ENCODE measurements at regions not wholly inside any gene's neighbourhood (a gene's known extent, or its start where the extent isn't known, plus 50 kb on each side); places are given as distances from the start of the nearest gene placed in this dataset.

- TF ChIP-seq, protein P1, sequence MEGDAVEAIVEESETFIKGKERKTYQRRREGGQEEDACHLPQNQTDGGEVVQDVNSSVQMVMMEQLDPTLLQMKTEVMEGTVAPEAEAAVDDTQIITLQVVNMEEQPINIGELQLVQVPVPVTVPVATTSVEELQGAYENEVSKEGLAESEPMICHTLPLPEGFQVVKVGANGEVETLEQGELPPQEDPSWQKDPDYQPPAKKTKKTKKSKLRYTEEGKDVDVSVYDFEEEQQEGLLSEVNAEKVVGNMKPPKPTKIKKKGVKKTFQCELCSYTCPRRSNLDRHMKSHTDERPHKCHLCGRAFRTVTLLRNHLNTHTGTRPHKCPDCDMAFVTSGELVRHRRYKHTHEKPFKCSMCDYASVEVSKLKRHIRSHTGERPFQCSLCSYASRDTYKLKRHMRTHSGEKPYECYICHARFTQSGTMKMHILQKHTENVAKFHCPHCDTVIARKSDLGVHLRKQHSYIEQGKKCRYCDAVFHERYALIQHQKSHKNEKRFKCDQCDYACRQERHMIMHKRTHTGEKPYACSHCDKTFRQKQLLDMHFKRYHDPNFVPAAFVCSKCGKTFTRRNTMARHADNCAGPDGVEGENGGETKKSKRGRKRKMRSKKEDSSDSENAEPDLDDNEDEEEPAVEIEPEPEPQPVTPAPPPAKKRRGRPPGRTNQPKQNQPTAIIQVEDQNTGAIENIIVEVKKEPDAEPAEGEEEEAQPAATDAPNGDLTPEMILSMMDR (IDR thresholded peaks at IDR 0.05), result no peak
- Histone ChIP-seq H3K79me2 (no peaks in the 10 kb centered on the region), H3K27me3 (ENCODE audit: control insufficient read depth, insufficient read depth, low read length) (no peaks in the 10 kb centered on the region), H3K4me1 (no peaks in the 10 kb centered on the region), H3K27ac (no peak overlapping the region), H3K4me3 (ENCODE audit: low read depth, low read length) (no peak overlapping the region), H3K9ac (no peak overlapping the region), H3K4me2 (ENCODE audit: low read length) (no peak overlapping the region), H3K9me3 (ENCODE audit: control insufficient read depth, low read length) (no peaks in the 10 kb centered on the region), H3K36me3 (ENCODE audit: control insufficient read depth, insufficient read depth, low read length) (no peaks in the 10 kb centered on the region), H2AFZ (no peak overlapping the region)
Observed at GRCh38 chr5:96149021-96149420, 187.4 kb upstream of the ELL2 start.

- no peaks in the 10 kb centered on the region for H3K79me2 ChIP-seq
- no peak overlapping the region for H3K4me2 ChIP-seq (ENCODE audit: low read length)
- no peak overlapping the region for H3K9ac ChIP-seq
- no peaks in the 10 kb centered on the region for H3K9me3 ChIP-seq (ENCODE audit: control insufficient read depth, low read length)
- TF ChIP-seq, protein P1 (IDR thresholded peaks at IDR 0.05), result no peak
- H3K4me3 ChIP-seq (ENCODE audit: low read depth, low read length), result no peak overlapping the region
- H2AFZ ChIP-seq, result no peak overlapping the region
- no peaks in the 10 kb centered on the region for H3K4me1 ChIP-seq
- no peak overlapping the region for H3K27ac ChIP-seq
- no peaks in the 10 kb centered on the region for H3K27me3 ChIP-seq (ENCODE audit: control insufficient read depth, insufficient read depth, low read length)
- H3K36me3 ChIP-seq (ENCODE audit: control insufficient read depth, insufficient read depth, low read length), result no peaks in the 10 kb centered on the region
Observed at GRCh38 chr5:96148376-96148775, 186.7 kb upstream of the ELL2 start.

- no peaks in the 10 kb centered on the region for H3K27me3 ChIP-seq (ENCODE audit: control insufficient read depth, insufficient read depth, low read length)
- no peak overlapping the region for H2AFZ ChIP-seq
- H3K36me3 ChIP-seq (ENCODE audit: control insufficient read depth, insufficient read depth, low read length), result no peaks in the 10 kb centered on the region
- H3K4me3 ChIP-seq (ENCODE audit: low read depth, low read length), result no peak overlapping the region
- H3K27ac ChIP-seq, result no peak overlapping the region
- TF ChIP-seq, protein P1 (IDR thresholded peaks at IDR 0.05), result no peak
- H3K79me2 ChIP-seq, result no peaks in the 10 kb centered on the region
- no peaks in the 10 kb centered on the region for H3K9me3 ChIP-seq (ENCODE audit: control insufficient read depth, low read length)
- H3K4me2 ChIP-seq (ENCODE audit: low read length), result no peak overlapping the region
- no peak overlapping the region for H3K9ac ChIP-seq
- no peaks in the 10 kb centered on the region for H3K4me1 ChIP-seq
Observed at GRCh38 chr5:96147866-96148265, 186.2 kb upstream of the ELL2 start.

DNA sequence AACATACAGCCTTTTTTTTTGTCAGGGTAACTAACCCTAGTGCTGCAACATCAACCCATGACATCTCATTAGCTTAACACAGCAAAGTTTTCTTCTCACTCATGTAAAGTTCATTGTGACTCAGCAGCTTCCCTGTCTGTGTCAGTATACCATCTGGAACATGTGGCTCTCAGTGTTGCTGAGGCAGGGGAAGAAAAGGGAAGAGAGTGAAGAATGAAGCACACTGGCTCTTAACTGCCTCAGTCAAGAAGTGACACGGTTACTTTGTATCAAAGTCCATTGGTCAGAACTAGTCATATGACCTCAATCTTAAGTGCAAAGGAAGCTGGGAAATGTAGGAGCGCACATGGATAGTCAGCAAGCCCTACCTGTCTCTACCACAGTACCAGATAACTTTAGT, 185.0 kb upstream of the ELL2 start:
- H3K9me3 ChIP-seq (ENCODE audit: control insufficient read depth, low read length), result no peaks in the 10 kb centered on the region
- H3K9ac ChIP-seq, result no peak overlapping the region
- TF ChIP-seq, protein P1 (IDR thresholded peaks at IDR 0.05), result no peak
- H3K27me3 ChIP-seq (ENCODE audit: control insufficient read depth, insufficient read depth, low read length), result no peaks in the 10 kb centered on the region
- H2AFZ ChIP-seq, result no peak overlapping the region
- no peak overlapping the region for H3K27ac ChIP-seq
- no peak overlapping the region for H3K4me2 ChIP-seq (ENCODE audit: low read length)
- H3K36me3 ChIP-seq (ENCODE audit: control insufficient read depth, insufficient read depth, low read length), result no peaks in the 10 kb centered on the region
- no peak overlapping the region for H3K4me3 ChIP-seq (ENCODE audit: low read depth, low read length)
- no peaks in the 10 kb centered on the region for H3K4me1 ChIP-seq
- no peaks in the 10 kb centered on the region for H3K79me2 ChIP-seq

DNA sequence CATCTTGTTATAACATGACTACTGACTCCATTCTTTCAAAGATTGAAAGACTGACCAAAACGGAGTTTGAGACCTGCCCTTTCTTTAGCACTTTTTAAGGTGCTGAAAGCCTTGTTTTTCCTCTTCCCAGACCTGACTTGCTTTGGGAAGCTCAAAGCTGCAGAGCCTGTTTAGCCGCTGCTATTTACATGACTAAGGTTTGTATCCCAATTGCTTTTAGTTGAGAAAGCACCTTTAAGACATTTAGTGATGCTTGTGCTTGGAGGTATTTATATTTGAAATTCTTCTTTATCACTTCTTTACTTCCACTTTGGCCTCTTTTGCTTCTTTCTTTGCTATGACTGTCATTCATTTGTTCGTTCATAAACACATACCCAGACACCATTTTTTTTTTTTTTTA, 182.6 kb upstream of the ELL2 start:
- H3K4me1 ChIP-seq, result no peaks in the 10 kb centered on the region
- no peak overlapping the region for H3K9ac ChIP-seq

More for the DNA sequence above, 182.6 kb upstream of the ELL2 start:
- no peak overlapping the region for H3K4me2 ChIP-seq (ENCODE audit: low read length)
- no peak overlapping the region for H2AFZ ChIP-seq
- no peaks in the 10 kb centered on the region for H3K36me3 ChIP-seq (ENCODE audit: control insufficient read depth, insufficient read depth, low read length)
- no peaks in the 10 kb centered on the region for H3K27me3 ChIP-seq (ENCODE audit: control insufficient read depth, insufficient read depth, low read length)
- no peaks in the 10 kb centered on the region for H3K9me3 ChIP-seq (ENCODE audit: control insufficient read depth, low read length)
- TF ChIP-seq, protein P1 (IDR thresholded peaks at IDR 0.05), result no peak
- no peak overlapping the region for H3K4me3 ChIP-seq (ENCODE audit: low read depth, low read length)
- no peaks in the 10 kb centered on the region for H3K79me2 ChIP-seq
- no peak overlapping the region for H3K27ac ChIP-seq

Measured in parathyroid adenoma (tissue), 2 donors.